ENCODE measurements at regions not wholly inside any gene's neighbourhood (a gene's known extent, or its start where the extent isn't known, plus 50 kb on each side); places are given as distances from the start of the nearest gene placed in this dataset.
A peak's percentile ranks its signal among the peaks of the same experiment; 100 is the strongest.

DNA sequence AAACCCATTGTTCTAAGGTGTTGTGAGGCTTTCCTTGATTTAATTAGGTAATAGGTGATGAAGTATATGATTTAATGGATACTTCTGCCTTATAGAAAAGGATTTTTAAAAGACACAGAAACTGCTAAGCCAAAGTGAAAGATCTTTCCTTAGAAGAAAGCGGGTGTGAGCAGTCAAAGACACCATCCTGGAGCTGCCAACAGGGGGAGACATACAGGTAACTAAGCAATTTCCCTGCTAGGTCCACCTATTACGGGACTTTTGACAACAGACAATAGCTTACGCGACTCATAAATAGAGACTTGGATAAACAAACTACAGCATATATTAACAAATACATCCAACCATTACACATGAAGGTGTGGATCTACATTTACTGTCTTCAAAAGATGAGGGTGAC, 669.5 kb downstream of the SQOR start:
- TF ChIP-seq, protein P1, sequence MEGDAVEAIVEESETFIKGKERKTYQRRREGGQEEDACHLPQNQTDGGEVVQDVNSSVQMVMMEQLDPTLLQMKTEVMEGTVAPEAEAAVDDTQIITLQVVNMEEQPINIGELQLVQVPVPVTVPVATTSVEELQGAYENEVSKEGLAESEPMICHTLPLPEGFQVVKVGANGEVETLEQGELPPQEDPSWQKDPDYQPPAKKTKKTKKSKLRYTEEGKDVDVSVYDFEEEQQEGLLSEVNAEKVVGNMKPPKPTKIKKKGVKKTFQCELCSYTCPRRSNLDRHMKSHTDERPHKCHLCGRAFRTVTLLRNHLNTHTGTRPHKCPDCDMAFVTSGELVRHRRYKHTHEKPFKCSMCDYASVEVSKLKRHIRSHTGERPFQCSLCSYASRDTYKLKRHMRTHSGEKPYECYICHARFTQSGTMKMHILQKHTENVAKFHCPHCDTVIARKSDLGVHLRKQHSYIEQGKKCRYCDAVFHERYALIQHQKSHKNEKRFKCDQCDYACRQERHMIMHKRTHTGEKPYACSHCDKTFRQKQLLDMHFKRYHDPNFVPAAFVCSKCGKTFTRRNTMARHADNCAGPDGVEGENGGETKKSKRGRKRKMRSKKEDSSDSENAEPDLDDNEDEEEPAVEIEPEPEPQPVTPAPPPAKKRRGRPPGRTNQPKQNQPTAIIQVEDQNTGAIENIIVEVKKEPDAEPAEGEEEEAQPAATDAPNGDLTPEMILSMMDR (IDR thresholded peaks at IDR 0.05), result peak; percentile 21; the same call in 2 of the 3 replicates
- TF ChIP-seq JUNB (IDR thresholded peaks at IDR 0.05), result no peak
- TF ChIP-seq, protein P2, sequence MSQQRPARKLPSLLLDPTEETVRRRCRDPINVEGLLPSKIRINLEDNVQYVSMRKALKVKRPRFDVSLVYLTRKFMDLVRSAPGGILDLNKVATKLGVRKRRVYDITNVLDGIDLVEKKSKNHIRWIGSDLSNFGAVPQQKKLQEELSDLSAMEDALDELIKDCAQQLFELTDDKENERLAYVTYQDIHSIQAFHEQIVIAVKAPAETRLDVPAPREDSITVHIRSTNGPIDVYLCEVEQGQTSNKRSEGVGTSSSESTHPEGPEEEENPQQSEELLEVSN (IDR thresholded peaks at IDR 0.05; ENCODE audit: borderline replicate concordance, low read depth), result no peak
- no peak for TF ChIP-seq POLR2A (IDR thresholded peaks at IDR 0.05; ENCODE audit: low read length)
- TF ChIP-seq, protein P3, sequence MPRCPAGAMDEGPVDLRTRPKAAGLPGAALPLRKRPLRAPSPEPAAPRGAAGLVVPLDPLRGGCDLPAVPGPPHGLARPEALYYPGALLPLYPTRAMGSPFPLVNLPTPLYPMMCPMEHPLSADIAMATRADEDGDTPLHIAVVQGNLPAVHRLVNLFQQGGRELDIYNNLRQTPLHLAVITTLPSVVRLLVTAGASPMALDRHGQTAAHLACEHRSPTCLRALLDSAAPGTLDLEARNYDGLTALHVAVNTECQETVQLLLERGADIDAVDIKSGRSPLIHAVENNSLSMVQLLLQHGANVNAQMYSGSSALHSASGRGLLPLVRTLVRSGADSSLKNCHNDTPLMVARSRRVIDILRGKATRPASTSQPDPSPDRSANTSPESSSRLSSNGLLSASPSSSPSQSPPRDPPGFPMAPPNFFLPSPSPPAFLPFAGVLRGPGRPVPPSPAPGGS (IDR thresholded peaks at IDR 0.05), result no peak
- no peak for TF ChIP-seq BHLHE40 (IDR thresholded peaks at IDR 0.05; ENCODE audit: low read depth, low read length)
- TF ChIP-seq, protein P4, sequence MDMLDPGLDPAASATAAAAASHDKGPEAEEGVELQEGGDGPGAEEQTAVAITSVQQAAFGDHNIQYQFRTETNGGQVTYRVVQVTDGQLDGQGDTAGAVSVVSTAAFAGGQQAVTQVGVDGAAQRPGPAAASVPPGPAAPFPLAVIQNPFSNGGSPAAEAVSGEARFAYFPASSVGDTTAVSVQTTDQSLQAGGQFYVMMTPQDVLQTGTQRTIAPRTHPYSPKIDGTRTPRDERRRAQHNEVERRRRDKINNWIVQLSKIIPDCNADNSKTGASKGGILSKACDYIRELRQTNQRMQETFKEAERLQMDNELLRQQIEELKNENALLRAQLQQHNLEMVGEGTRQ (IDR thresholded peaks at IDR 0.05), result no peak
- TF ChIP-seq RARB (CRISPR knock-in tag; IDR thresholded peaks at IDR 0.05), result no peak
- TF ChIP-seq CEBPB (IDR thresholded peaks at IDR 0.05), result no peak
- TF ChIP-seq, protein P5, sequence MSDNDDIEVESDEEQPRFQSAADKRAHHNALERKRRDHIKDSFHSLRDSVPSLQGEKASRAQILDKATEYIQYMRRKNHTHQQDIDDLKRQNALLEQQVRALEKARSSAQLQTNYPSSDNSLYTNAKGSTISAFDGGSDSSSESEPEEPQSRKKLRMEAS (IDR thresholded peaks at IDR 0.05), result no peak
- no peak; a peak in 1 of 5 replicates for TF ChIP-seq RAD21 (conservative IDR thresholded peaks at IDR 0.05 in 1 of 2, IDR thresholded peaks at IDR 0.05 in 1 of 2)
- no peak for TF ChIP-seq ZNF302 (CRISPR knock-in tag; IDR thresholded peaks at IDR 0.05)
- no peak for TF ChIP-seq POLR2AphosphoS2 (conservative IDR thresholded peaks at IDR 0.05; ENCODE audit: low read length)
- no peak for TF ChIP-seq ZSCAN20 (CRISPR knock-in tag; IDR thresholded peaks at IDR 0.05)

All from A549 (cell line).